ENCODE measurements at regions not wholly inside any gene's neighbourhood (a gene's known extent, or its start where the extent isn't known, plus 50 kb on each side); places are given as distances from the start of the nearest gene placed in this dataset.
"Not testable (repeated sequence)": the region's sequence is repeated elsewhere in the genome, so short reads cannot be mapped to it uniquely, and the experiment has no call there.

GRCh38 chr13:79187917-79188690 is 218.0 kb downstream of the RBM26 start:
- no peak for DNase-seq (ENCODE audit: low read depth)

- DNase-seq (ENCODE audit: low read depth) = no peak
Measured at GRCh38 chr13:79185580-79185979, 220.5 kb downstream of the RBM26 start.

- DNase-seq (ENCODE audit: low read depth) = no peak
Measured at GRCh38 chr13:79183231-79183630, 222.8 kb downstream of the RBM26 start.

- DNase-seq (ENCODE audit: low read depth) = not testable (repeated sequence)
Measured at GRCh38 chr13:79173691-79174090, 232.4 kb downstream of the RBM26 start.

- DNase-seq (ENCODE audit: low read depth) = not testable (repeated sequence)
Measured at GRCh38 chr13:79172924-79173323, 233.1 kb downstream of the RBM26 start.

- DNase-seq (ENCODE audit: low read depth) = no peak
Measured at GRCh38 chr13:79171141-79172061, 234.7 kb downstream of the RBM26 start.

GRCh38 chr13:79160818-79161217 is 245.2 kb downstream of the RBM26 start:
- DNase-seq (ENCODE audit: low read depth) = no peak

GRCh38 chr13:79155883-79156282 is 250.2 kb downstream of the RBM26 start:
- no peak for DNase-seq (ENCODE audit: low read depth)

GRCh38 chr13:79149210-79149609 is 256.8 kb downstream of the RBM26 start:
- no peak for DNase-seq (ENCODE audit: low read depth)

- DNase-seq (ENCODE audit: low read depth) = no peak
Measured at GRCh38 chr13:79141082-79141481, 265.0 kb downstream of the RBM26 start.

GRCh38 chr13:79128158-79128557 is 277.9 kb downstream of the RBM26 start:
- DNase-seq (ENCODE audit: low read depth) = no peak

GRCh38 chr13:79126706-79127105 is 279.3 kb downstream of the RBM26 start:
- DNase-seq (ENCODE audit: low read depth) = no peak

GRCh38 chr13:79124183-79124582 is 281.9 kb downstream of the RBM26 start:
- no peak for DNase-seq (ENCODE audit: low read depth)

- no peak for DNase-seq (ENCODE audit: low read depth)
Measured at GRCh38 chr13:79121286-79121685, 284.8 kb downstream of the RBM26 start.

- DNase-seq (ENCODE audit: low read depth) = no peak
Measured at GRCh38 chr13:79119578-79120107, 286.4 kb downstream of the RBM26 start.

GRCh38 chr13:79112016-79112415 is 294.0 kb downstream of the RBM26 start:
- no peak for DNase-seq (ENCODE audit: low read depth)

- no peak for DNase-seq (ENCODE audit: low read depth)
Measured at GRCh38 chr13:79108914-79109643, 297.0 kb downstream of the RBM26 start.

- DNase-seq (ENCODE audit: low read depth) = no peak
Measured at GRCh38 chr13:79098596-79098995, 307.5 kb downstream of the RBM26 start.

GRCh38 chr13:79097201-79097600 is 308.9 kb downstream of the RBM26 start:
- DNase-seq (ENCODE audit: low read depth) = no peak

GRCh38 chr13:79096099-79096498 is 310.0 kb downstream of the RBM26 start:
- no peak for DNase-seq (ENCODE audit: low read depth)

- no peak for DNase-seq (ENCODE audit: low read depth)
Measured at GRCh38 chr13:79090552-79091124, 315.4 kb downstream of the RBM26 start.
